ENCODE measurements at regions not wholly inside any gene's neighbourhood (a gene's known extent, or its start where the extent isn't known, plus 50 kb on each side); places are given as distances from the start of the nearest gene placed in this dataset.

DNA sequence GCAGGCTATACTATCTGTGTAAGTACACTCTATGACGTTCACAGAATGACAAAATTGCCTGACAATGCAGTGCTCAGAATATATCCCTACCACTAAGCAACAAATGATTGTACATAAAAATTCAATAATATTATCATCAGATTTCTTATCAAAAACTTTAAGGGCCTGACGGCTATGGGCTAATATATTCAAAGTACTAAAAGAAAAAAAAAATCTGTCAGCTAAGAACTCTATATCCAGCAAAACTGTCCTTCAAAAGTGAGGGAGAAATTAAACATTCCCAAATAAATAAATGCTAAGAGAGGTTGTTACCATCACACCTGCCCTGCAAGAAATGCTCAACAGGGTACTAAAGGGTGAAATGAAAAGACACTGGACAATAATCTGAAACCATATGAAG, 127.3 kb downstream of the TM2D1 start:
- DNase-seq (ENCODE audit: low spot score) = no peak
- no peak for TF ChIP-seq CTCF (IDR thresholded peaks at IDR 0.05)
- H3K4me3 Mint-ChIP-seq (ENCODE audit: unreplicated experiment) = no peak overlapping the region

GRCh38 chr1:61593331-61593730, 131.6 kb downstream of the TM2D1 start:
- Mint-ChIP-seq H3K27me3 (ENCODE audit: low read depth) (no peaks in the 10 kb centered on the region), H3K36me3 (ENCODE audit: low read depth) (no peaks in the 10 kb centered on the region), H3K9me3 (ENCODE audit: low read depth) (peaks cover 8% of the 10 kb centered on the region), H3K27ac (ENCODE audit: unreplicated experiment) (no peak overlapping the region), H3K4me1 (ENCODE audit: low read depth) (peaks cover 5% of the 10 kb centered on the region), H3K4me3 (ENCODE audit: unreplicated experiment) (no peak overlapping the region)
- no peak for DNase-seq (ENCODE audit: low spot score)
- no peak for TF ChIP-seq CTCF (IDR thresholded peaks at IDR 0.05)

More for the DNA sequence above, 127.3 kb downstream of the TM2D1 start:
- H3K27ac Mint-ChIP-seq (ENCODE audit: unreplicated experiment) = no peak overlapping the region
- peaks cover 11% of the 10 kb centered on the region for H3K9me3 Mint-ChIP-seq (ENCODE audit: low read depth)
- H3K4me1 Mint-ChIP-seq (ENCODE audit: low read depth) = no peaks in the 10 kb centered on the region
- no peaks in the 10 kb centered on the region for H3K27me3 Mint-ChIP-seq (ENCODE audit: low read depth)
- peaks cover 2% of the 10 kb centered on the region for H3K36me3 Mint-ChIP-seq (ENCODE audit: low read depth)

GRCh38 chr1:61591351-61591750, 133.6 kb downstream of the TM2D1 start:
- DNase-seq (ENCODE audit: low spot score) = no peak
- no peak for TF ChIP-seq CTCF (IDR thresholded peaks at IDR 0.05)
- no peaks in the 10 kb centered on the region for H3K27me3 Mint-ChIP-seq (ENCODE audit: low read depth)
- no peak overlapping the region for H3K27ac Mint-ChIP-seq (ENCODE audit: unreplicated experiment)
- H3K36me3 Mint-ChIP-seq (ENCODE audit: low read depth) = no peaks in the 10 kb centered on the region
- H3K4me1 Mint-ChIP-seq (ENCODE audit: low read depth) = peaks cover 5% of the 10 kb centered on the region
- no peak overlapping the region for H3K4me3 Mint-ChIP-seq (ENCODE audit: unreplicated experiment)
- peaks cover 2% of the 10 kb centered on the region for H3K9me3 Mint-ChIP-seq (ENCODE audit: low read depth)

DNA sequence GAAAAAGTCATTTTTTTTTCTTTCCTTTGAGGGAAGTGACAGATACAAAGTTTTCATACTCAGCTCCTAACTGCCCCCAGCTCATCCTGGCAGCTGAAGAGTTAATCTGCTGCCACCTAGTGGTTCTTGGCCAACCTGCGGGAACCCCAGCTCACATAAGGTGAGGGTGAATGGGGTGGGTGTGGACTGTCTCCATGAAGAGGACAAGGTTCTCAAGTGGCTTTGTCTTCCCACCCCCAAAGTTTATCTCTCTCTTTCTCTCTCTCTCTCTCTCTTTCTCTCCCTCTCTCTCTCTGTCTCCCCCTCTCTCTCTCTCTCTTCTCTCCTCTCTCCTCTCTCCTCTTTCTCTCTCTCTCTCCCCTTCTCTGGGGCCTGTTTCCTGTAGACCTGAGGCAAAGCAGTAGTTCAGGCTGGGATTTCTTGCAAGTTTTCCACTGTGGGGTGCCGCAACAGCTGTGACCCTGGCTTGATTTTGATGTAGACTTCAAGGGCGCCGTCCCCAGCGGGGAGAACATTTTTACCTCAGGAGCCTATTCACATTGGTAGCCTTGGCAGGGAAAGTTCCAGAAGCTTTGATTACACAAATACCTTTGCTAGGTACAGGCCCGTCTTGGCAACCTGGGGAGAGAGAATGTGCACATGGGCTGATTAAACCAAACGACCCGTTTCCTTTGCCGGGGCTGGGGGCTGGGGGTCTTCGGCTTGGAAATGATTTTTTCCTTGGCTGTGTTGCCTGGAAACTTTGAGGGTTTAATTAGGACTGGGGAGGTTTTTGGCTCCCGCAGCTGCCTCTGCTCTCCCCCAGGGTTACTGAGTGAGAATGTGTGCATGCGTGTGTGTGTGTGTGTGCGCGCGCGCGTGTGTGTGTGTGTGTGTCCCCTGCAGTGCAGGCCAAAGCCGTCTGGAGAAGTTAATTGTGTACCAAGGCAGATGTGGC, 135.9 kb downstream of the TM2D1 start:
- Mint-ChIP-seq H3K9me3 (ENCODE audit: low read depth) (no peaks in the 10 kb centered on the region), H3K4me3 (ENCODE audit: unreplicated experiment) (no peak overlapping the region), H3K27ac (ENCODE audit: unreplicated experiment) (no peak overlapping the region), H3K4me1 (ENCODE audit: low read depth) (peaks cover 14% of the 10 kb centered on the region), H3K27me3 (ENCODE audit: low read depth) (no peaks in the 10 kb centered on the region), H3K36me3 (ENCODE audit: low read depth) (no peaks in the 10 kb centered on the region)
- TF ChIP-seq CTCF (IDR thresholded peaks at IDR 0.05) = peak; percentile 85
- DNase-seq (ENCODE audit: low spot score) = no peak

DNA sequence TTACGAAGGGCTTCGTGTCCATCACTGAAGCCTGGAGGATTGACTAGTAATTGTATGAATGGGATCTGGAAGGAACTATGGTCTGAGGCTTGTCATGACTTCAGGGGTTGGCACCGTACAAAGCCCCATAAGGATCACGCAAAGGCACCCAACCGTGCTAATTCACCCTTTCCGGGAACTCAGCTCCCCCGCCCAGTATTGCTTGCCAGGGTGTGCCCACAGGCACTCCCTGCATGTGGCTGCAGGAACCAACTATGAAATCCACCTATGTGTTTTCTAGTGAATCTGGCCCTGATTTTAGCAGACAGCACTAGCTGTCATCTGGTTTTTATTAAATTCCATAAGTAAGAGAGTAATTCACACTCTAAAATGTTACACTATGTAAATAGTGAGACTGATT, 139.2 kb downstream of the TM2D1 start:
- Mint-ChIP-seq H3K27ac (ENCODE audit: unreplicated experiment) (peak overlapping the region; percentile 2), H3K9me3 (ENCODE audit: low read depth) (no peaks in the 10 kb centered on the region), H3K27me3 (ENCODE audit: low read depth) (no peaks in the 10 kb centered on the region), H3K4me3 (ENCODE audit: unreplicated experiment) (no peak overlapping the region), H3K4me1 (ENCODE audit: low read depth) (peaks cover 14% of the 10 kb centered on the region), H3K36me3 (ENCODE audit: low read depth) (no peaks in the 10 kb centered on the region)
- no peak for DNase-seq (ENCODE audit: low spot score)
- TF ChIP-seq CTCF (IDR thresholded peaks at IDR 0.05) = no peak
